GM23338 (cell line): ENCODE measurements at regions not wholly inside any gene's neighbourhood (a gene's known extent, or its start where the extent isn't known, plus 50 kb on each side); places are given as distances from the start of the nearest gene placed in this dataset.

Experiments
- ATAC-seq: fragments of 200-7000 bp; cut with Tn5 transposase; 3 replicates; pipeline ENCODE4 v1.9.1; 2020
- DNase-seq: peaks from one replicate; pipeline ENCODE4 v3.0.0-alpha.2; 2015; ENCODE audit warnings: low spot score
- H2AFZ ChIP-seq: fragments of 200-600 bp; sonication (generic); 2 replicates; pipeline ENCODE4 v1.8.0; 2016; ENCODE audit warnings: antibody characterized with exemption, mild to moderate bottlenecking, moderate library complexity
- H3F3A ChIP-seq: fragments of 200-600 bp; sonication (generic); replicated peaks from 2 replicates; pipeline ENCODE4 v1.8.0; 2017; ENCODE audit warnings: antibody characterized with exemption, mixed run types, low read depth
- H3K27ac ChIP-seq: fragments of 200-600 bp; sonication (generic); 2 replicates; pipeline ENCODE4 v1.6.1; 2016; ENCODE audit warnings: low read depth
- H3K27me3 ChIP-seq: fragments of 200-600 bp; sonication (generic); 2 replicates; pipeline ENCODE4 v1.8.0; 2016; ENCODE audit warnings: mild to moderate bottlenecking, mixed run types, moderate library complexity; ENCODE audit not compliant: insufficient read depth
- H3K36me3 ChIP-seq: fragments of 200-600 bp; sonication (generic); 2 replicates; pipeline ENCODE4 v1.8.0; 2016; ENCODE audit warnings: mild to moderate bottlenecking; ENCODE audit not compliant: insufficient read depth
- H3K4me1 ChIP-seq: fragments of 200-600 bp; sonication (generic); 2 replicates; pipeline ENCODE4 v1.8.0; 2016; ENCODE audit warnings: mild to moderate bottlenecking, moderate library complexity; ENCODE audit not compliant: insufficient read depth
- H3K4me2 ChIP-seq: fragments of 200-600 bp; sonication (generic); 2 replicates; pipeline ENCODE4 v1.7.1; 2017; ENCODE audit warnings: mixed run types
- H3K4me3 ChIP-seq: fragments of 200-600 bp; sonication (generic); 2 replicates; pipeline ENCODE4 v1.6.1; 2016; ENCODE audit warnings: mixed run types
- H3K79me2 ChIP-seq: fragments of 200-600 bp; sonication (generic); replicated peaks from 2 replicates; pipeline ENCODE4 v1.8.0; 2017; ENCODE audit warnings: mild to moderate bottlenecking; ENCODE audit not compliant: insufficient read depth
- H3K9me2 ChIP-seq: fragments of 200-600 bp; sonication (generic); 2 replicates; pipeline ENCODE4 v1.8.0; 2017; ENCODE audit not compliant: insufficient read depth
- H4K20me1 ChIP-seq: fragments of 200-600 bp; sonication (generic); replicated peaks from 2 replicates; pipeline ENCODE4 v1.8.0; 2017; ENCODE audit warnings: mild to moderate bottlenecking; ENCODE audit not compliant: insufficient read depth
- H3K27ac Mint-ChIP-seq: 2 replicates; pipeline ENCODE4 v1.8.0; 2020; ENCODE audit warnings: inconsistent platforms, mild to moderate bottlenecking, moderate library complexity, mixed read lengths
- H3K27me3 Mint-ChIP-seq: 3 replicates; pipeline ENCODE4 v1.8.0; 2022; ENCODE audit warnings: low read depth, mild to moderate bottlenecking, moderate library complexity, mixed read lengths, inconsistent platforms; ENCODE audit not compliant: insufficient read depth, poor library complexity
- H3K36me3 Mint-ChIP-seq: 3 replicates; pipeline ENCODE4 v1.8.0; 2021; ENCODE audit warnings: low read depth, mild to moderate bottlenecking, inconsistent platforms, moderate library complexity, mixed read lengths
- H3K4me1 Mint-ChIP-seq: 3 replicates; pipeline ENCODE4 v1.8.0; 2020; ENCODE audit warnings: mild to moderate bottlenecking, inconsistent platforms, mixed read lengths
- H3K4me3 Mint-ChIP-seq: 3 replicates; pipeline ENCODE4 v1.8.0; 2021; ENCODE audit warnings: moderate library complexity, mild to moderate bottlenecking, inconsistent platforms, mixed read lengths
- H3K9me3 Mint-ChIP-seq: 3 replicates; pipeline ENCODE4 v1.8.0; 2020; ENCODE audit warnings: moderate library complexity, mild to moderate bottlenecking, inconsistent platforms, mixed read lengths
- CREB1 ChIP-seq: fragments of 250-450 bp; sonication (Bioruptor Pico); IDR thresholded peaks from 2 replicates; pipeline ENCODE4 v1.5.0; 2020; ENCODE audit warnings: low read depth, mild to moderate bottlenecking, moderate library complexity
- EZH2 ChIP-seq: fragments of 200-600 bp; sonication (generic); IDR thresholded peaks from one replicate; pipeline ENCODE4 v1.8.0; 2017; ENCODE audit warnings: antibody characterized with exemption, mild to moderate bottlenecking, low read depth; ENCODE audit not compliant: unreplicated experiment
- JUNB ChIP-seq: IDR thresholded peaks from one replicate; pipeline ENCODE4 v1.6.1; 2016; ENCODE audit warnings: antibody characterized with exemption; ENCODE audit not compliant: unreplicated experiment
- NANOG ChIP-seq: IDR thresholded peaks from 2 replicates; pipeline ENCODE4 v1.6.1; 2016; ENCODE audit warnings: antibody characterized with exemption, borderline replicate concordance
- REST ChIP-seq: IDR thresholded peaks from one replicate; pipeline ENCODE4 v1.6.1; 2018; ENCODE audit warnings: antibody characterized with exemption; ENCODE audit not compliant: unreplicated experiment
- STAT1 ChIP-seq: IDR thresholded peaks from one replicate; pipeline ENCODE4 v1.6.1; 2016; ENCODE audit warnings: antibody characterized with exemption; ENCODE audit not compliant: unreplicated experiment
- ZNF331 ChIP-seq: fragments of 250-450 bp; sonication (Bioruptor Pico); IDR thresholded peaks from 2 replicates; pipeline ENCODE4 v1.5.0; 2020; ENCODE audit warnings: low read depth, mild to moderate bottlenecking, moderate library complexity
- TF ChIP-seq, protein P1 (sequence below): fragments of 250-450 bp; sonication (Bioruptor Pico); IDR thresholded peaks from 2 replicates; pipeline ENCODE4 v1.5.0; 2020; ENCODE audit warnings: mild to moderate bottlenecking, moderate library complexity
- TF ChIP-seq, protein P2 (sequence below): IDR thresholded peaks from 2 replicates; pipeline ENCODE4 v1.6.1; 2016; ENCODE audit warnings: antibody characterized with exemption

GRCh38 chr2:221347471-221347870 is 224.6 kb downstream of the EPHA4 start (continued):
- TF ChIP-seq, protein P1, sequence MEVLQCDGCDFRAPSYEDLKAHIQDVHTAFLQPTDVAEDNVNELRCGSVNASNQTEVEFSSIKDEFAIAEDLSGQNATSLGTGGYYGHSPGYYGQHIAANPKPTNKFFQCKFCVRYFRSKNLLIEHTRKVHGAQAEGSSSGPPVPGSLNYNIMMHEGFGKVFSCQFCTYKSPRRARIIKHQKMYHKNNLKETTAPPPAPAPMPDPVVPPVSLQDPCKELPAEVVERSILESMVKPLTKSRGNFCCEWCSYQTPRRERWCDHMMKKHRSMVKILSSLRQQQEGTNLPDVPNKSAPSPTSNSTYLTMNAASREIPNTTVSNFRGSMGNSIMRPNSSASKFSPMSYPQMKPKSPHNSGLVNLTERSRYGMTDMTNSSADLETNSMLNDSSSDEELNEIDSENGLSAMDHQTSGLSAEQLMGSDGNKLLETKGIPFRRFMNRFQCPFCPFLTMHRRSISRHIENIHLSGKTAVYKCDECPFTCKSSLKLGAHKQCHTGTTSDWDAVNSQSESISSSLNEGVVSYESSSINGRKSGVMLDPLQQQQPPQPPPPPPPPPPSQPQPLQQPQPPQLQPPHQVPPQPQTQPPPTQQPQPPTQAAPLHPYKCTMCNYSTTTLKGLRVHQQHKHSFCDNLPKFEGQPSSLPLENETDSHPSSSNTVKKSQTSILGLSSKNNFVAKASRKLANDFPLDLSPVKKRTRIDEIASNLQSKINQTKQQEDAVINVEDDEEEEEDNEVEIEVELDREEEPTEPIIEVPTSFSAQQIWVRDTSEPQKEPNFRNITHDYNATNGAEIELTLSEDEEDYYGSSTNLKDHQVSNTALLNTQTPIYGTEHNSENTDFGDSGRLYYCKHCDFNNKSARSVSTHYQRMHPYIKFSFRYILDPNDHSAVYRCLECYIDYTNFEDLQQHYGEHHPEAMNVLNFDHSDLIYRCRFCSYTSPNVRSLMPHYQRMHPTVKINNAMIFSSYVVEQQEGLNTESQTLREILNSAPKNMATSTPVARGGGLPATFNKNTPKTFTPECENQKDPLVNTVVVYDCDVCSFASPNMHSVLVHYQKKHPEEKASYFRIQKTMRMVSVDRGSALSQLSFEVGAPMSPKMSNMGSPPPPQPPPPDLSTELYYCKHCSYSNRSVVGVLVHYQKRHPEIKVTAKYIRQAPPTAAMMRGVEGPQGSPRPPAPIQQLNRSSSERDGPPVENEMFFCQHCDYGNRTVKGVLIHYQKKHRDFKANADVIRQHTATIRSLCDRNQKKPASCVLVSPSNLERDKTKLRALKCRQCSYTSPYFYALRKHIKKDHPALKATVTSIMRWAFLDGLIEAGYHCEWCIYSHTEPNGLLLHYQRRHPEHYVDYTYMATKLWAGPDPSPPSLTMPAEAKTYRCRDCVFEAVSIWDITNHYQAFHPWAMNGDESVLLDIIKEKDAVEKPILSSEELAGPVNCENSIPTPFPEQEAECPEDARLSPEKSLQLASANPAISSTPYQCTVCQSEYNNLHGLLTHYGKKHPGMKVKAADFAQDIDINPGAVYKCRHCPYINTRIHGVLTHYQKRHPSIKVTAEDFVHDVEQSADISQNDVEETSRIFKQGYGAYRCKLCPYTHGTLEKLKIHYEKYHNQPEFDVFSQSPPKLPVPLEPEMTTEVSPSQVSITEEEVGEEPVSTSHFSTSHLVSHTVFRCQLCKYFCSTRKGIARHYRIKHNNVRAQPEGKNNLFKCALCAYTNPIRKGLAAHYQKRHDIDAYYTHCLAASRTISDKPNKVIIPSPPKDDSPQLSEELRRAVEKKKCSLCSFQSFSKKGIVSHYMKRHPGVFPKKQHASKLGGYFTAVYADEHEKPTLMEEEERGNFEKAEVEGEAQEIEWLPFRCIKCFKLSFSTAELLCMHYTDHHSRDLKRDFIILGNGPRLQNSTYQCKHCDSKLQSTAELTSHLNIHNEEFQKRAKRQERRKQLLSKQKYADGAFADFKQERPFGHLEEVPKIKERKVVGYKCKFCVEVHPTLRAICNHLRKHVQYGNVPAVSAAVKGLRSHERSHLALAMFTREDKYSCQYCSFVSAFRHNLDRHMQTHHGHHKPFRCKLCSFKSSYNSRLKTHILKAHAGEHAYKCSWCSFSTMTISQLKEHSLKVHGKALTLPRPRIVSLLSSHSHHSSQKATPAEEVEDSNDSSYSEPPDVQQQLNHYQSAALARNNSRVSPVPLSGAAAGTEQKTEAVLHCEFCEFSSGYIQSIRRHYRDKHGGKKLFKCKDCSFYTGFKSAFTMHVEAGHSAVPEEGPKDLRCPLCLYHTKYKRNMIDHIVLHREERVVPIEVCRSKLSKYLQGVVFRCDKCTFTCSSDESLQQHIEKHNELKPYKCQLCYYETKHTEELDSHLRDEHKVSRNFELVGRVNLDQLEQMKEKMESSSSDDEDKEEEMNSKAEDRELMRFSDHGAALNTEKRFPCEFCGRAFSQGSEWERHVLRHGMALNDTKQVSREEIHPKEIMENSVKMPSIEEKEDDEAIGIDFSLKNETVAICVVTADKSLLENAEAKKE (CRISPR knock-in tag) = no peak
- no peak for TF ChIP-seq REST
- no peak for TF ChIP-seq NANOG

DNA sequence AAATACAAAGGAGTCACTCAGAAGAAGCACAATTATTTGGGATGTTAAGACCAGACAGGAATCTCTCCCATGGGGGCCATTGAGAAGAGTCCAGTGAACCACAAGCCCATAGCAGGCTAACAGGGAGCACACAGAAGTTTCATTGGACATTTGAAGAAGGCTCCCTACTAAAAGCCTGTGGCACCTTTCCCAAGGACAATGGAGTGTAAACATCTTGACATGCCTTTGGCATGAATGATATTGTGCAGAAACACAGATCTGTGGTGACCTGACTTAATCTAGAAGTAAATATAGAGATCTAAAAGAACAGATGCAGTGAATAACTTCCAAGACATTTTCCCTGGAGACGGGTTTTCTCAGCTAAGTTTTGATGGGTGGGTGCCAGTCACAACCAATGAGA is 221.5 kb downstream of the EPHA4 start:
- Mint-ChIP-seq H3K27ac (no peak overlapping the region), H3K4me3 (no peak overlapping the region), H3K4me1 (0 out of 3 replicates have a peak, but pooled peaks cover 4% of the 10 kb centered on the region), H3K27me3 (peaks cover 2% of the 10 kb centered on the region), H3K36me3 (no peaks in the 10 kb centered on the region), H3K9me3 (no peaks in the 10 kb centered on the region)
- ATAC-seq (no peak), DNase-seq (no peak)
- Histone ChIP-seq H3F3A (no peaks in the 10 kb centered on the region), H3K4me3 (no peak overlapping the region), H3K4me2 (no peak overlapping the region), H3K27me3 (no peaks in the 10 kb centered on the region), H3K79me2 (no peaks in the 10 kb centered on the region), H3K36me3 (no peaks in the 10 kb centered on the region), H3K27ac (no peak overlapping the region), H2AFZ (no peak overlapping the region), H4K20me1 (no peaks in the 10 kb centered on the region), H3K9me2 (no peaks in the 10 kb centered on the region), H3K4me1 (no peaks in the 10 kb centered on the region)
- TF ChIP-seq, protein P2, sequence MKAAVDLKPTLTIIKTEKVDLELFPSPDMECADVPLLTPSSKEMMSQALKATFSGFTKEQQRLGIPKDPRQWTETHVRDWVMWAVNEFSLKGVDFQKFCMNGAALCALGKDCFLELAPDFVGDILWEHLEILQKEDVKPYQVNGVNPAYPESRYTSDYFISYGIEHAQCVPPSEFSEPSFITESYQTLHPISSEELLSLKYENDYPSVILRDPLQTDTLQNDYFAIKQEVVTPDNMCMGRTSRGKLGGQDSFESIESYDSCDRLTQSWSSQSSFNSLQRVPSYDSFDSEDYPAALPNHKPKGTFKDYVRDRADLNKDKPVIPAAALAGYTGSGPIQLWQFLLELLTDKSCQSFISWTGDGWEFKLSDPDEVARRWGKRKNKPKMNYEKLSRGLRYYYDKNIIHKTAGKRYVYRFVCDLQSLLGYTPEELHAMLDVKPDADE = no peak
- no peak for TF ChIP-seq REST
- no peak for TF ChIP-seq EZH2
- no peak for TF ChIP-seq JUNB
- TF ChIP-seq STAT1 = no peak
- TF ChIP-seq ZNF331 (CRISPR knock-in tag) = no peak
- no peak for TF ChIP-seq NANOG
- TF ChIP-seq CREB1 (CRISPR knock-in tag) = no peak
